CD4-positive, alpha-beta T cell treated with Interleukin-21 for 1 hour (primary cell): ENCODE measurements at regions not wholly inside any gene's neighbourhood (a gene's known extent, or its start where the extent isn't known, plus 50 kb on each side); places are given as distances from the start of the nearest gene placed in this dataset.
A peak's percentile ranks its signal among the peaks of the same experiment; 100 is the strongest.

Experiments used
- DNase-seq: peaks from one replicate; pipeline ENCODE4 v3.0.0-alpha.2; 2020

DNA sequence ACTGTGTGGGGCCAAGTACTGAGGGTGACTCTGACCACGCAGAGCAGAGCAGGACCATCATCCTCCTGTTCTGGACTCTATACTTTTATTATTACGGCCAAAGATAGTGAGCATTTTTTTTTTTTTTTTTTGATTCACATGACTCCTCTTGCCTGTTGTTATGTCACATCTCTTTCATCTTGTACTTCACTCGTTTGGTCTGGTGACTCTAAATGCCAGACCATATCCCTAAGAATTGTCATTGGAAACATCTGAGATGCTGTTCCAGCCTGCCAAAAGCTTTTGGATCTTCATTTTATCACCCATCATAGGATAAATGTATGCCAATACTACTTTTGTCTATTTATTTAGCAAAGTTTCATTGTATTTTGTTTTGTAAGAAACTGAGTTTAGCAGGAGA, 168.2 kb upstream of the RAI14 start:
- DNase-seq = no peak

DNA sequence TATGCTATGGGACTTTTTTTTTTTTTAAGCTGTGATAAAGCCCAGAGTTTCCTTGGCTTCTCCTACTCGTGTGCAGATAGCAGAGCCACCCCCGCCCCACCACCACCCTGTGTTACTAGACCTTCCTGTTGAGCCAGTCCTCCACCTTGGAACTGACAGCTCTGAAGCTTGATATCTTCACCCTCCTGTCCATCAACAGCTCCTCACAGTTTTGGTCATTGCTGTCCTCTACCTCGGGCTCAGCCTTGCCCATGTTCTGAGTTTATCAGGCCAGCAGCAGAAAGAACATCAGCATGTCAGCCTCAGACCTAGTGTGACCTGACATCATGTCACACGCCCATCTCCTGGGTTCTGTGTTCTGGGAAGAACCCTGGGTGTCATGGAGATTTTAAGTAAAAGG, 167.1 kb upstream of the RAI14 start:
- DNase-seq = no peak

DNA sequence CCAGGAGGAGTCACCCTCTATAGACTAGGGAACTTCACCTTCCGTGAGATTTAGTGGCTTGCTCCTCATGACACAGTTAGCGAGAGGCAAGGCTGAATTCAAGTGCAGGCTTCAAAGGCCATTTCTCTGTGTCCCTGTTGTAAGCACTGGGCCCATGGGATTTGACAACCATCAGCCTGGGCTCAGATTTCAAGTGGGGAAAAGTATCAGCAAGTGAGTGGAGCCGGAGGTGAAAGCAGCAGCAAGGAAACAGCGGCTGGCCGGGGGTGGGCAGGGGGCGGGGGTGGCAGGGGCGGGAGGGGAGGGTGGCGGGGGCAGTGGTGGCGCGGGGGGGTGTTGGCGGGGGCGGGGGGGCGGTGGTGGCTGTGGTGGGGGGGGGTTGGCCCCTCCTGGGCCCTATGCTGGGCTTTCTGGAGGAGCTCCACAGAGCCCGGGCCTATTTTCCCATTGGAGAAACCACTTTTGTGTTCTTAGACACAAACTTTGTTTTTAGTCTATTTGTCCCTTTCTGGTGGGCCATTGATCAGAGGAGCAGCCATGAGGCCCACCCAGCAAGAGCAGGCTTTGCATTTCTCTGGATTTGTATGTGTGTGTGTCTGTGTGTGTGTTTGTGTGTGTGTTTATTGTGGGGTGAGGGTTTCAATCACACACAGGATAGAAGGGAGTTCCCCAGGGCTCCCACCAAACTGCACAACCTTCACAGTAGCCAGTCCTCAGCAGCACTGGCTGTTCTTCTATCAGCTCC, 165.4 kb upstream of the RAI14 start:
- DNase-seq = no peak

DNA sequence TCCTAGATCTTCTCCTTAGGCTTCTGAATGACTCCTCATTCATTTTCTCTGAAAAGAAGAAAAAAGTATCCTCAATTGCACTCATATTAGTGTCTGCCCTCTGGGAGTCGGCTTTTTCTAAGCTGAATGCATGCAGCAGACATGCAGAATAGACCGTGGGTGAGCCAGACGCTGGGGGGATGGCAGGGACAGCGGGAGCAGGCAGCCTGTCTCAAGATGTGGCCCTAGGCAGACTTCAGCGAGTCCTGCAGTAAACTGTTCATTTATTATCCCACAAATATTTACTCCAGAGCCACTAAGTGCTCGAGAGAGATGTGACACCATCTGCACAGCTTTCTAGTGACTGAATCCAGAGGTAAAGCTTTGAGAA, 164.9 kb upstream of the RAI14 start:
- DNase-seq = no peak

DNA sequence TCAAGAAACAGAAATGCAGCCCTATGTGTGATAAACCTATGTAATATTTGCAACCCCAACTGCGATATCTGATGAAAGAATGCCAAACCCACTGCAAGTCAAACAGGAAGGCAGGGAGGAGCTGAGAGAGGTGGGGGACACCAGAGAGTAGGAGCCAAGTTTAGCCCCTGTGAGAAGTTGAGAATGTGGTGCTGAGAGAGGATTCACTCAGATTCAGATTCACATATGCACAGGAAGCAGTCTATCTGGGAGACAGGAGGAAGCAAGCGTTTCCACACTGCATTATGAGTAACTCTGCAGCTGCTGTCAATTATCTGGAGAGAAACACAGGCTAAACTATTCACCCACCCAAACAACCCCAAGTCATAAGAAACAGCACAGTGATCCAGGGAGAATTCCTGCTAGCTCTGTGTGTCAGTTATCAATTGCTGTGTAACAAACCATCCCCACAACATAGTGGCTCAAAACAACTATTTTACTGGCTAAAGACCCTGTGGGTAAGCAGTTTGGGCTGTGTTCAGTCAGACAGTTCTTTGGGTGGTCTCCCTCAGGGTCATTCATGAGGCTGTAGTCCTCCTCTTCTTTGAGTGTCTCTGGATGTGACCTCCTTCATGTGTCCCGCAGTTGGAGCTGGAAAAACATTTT, 161.9 kb upstream of the RAI14 start:
- peak; percentile 12 for DNase-seq

DNA sequence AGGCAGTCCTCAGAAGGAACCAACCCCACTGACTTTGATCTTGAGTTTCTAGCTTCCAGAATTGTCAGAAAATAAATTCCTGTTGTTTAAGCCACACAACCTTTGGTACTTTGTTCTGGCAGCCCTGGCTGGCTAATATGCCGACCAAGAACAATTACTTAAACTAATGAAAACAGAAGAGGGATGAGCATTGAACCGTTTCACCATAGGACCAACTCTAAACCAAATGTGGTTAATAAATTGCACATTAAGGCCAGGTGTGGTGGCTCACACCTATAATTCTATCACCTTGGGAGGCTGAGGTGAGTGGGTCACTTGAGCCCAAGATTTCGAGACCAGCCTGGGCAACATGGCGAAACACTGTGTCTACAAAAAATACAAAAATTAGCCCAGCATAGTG, 160.9 kb upstream of the RAI14 start:
- DNase-seq = no peak

DNA sequence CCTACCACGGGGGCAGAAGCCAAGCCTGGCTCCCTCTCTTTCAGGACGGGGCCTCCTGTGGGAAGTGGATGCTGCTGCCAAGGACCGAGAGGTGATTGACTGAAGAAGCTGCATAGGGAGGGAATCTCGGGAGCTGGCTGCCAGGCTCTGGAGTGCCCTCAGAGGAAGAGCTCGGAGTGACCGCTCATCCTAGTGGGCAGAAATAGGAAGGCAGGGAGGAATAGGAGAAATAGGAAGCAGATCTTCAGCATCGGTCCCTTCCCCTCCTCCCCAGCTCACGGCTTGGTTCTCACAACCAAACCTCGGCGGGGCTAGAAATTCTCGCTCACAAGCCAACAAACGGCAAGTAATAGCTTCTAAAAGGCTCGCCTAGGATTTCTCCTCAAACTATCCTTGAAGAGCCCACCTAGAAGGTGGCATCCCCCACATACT, 159.9 kb upstream of the RAI14 start:
- DNase-seq = no peak

DNA sequence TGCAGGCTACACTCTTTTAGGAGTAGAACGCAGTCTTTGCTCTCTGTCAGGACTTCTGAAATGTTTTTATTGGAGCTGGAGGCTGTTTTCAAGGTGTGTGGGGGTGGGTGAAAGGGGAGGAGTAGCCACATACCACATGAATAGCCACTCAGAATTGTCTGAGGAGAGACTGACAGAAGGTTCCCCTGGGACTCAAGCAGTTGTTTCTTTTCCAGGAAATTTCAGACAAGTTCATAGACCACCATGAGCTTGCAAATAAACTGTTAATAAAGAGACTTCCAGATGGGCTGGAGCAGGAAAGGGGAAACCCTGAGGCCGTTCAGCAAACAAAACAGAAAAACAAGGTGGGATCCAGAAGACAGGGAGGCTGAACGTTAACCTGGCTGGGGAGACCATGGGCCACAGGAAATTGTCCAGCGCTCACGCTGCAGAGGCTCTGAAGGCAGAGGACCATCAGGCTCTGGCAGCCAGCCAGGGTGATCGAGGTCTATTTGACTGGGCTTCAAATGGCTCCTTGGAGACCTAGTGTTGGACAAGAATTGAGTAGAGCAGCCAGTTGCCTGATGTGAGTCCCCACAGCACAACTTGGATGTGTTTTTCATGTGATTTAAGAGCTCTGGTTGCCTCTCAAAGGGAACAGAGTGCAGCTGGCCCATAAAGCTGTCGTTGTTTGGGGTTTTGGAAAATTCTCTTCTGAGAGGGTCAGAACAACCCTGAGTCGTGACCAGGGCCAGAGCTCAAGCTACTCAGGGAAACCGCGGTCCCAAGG, 159.2 kb upstream of the RAI14 start:
- DNase-seq = no peak

DNA sequence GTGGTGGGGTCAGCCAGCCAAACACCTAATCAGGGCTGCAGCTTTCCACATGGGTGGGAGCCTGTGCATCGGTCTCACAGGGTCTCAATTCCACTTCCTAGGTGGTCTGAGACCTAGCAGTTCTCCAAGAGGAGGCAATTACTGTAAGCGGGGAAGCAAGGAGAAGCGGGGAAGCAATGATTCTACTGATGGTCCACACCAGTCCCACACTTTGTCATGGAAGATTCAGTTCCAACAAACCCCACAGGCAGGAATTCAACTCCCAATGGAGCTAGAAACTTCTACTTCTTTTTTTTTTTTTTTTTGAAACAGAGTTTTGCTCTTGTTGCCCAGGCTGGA, 158.7 kb upstream of the RAI14 start:
- no peak for DNase-seq

DNA sequence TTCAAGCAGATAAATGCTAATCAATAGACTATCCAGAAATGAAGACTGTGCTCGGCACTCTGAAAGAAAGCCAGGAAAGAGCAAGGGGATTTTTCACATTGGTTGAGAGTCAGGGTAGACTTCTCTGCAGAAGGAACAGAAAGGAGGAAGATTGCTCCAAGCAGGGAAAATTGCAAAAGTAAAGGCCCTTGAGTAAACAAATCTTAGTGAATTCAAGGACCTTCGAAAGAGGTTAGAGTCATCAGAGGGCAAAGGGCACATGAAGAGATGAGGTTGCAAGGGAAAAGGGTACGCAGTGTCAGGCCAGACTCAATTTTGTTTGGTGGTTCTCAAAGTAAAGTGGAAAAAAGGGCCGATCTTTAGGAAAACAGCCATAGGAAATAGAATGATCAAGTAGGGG, 157.6 kb upstream of the RAI14 start:
- DNase-seq = no peak

DNA sequence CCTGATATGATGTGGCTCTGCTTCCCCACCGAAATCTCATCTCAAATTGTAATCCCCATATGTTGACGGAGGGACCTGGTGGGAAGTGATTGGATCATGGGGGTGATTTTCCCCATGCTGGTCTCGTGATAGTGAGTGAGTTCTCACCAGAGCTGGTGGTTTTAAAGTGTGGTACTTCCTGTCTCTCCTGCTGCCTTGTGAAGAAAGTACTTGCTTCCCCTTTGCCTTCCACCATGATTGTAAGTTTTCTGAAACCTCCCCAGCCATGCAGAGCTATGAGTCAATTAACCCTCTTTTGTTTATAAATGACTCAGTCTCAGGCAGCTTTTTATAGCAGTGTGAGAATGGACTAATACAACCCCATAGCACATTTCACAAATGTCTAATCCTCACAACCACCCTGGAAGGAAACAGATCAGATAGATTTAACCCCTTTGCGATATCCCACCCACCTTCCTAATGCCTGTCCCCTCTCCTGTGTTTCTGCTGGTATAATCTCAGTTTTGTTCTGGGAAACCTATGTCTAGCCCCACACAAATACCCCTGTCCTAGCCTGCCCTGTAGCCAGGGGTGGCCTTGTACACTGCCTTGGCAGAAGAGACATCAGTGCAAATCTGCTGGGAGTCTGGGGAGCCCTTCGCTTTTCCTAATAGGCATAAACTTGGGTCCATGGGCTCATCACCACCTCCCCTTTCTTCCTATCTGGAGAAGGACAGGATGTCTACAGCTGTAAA, 157.0 kb upstream of the RAI14 start:
- DNase-seq = peak; percentile 14

DNA sequence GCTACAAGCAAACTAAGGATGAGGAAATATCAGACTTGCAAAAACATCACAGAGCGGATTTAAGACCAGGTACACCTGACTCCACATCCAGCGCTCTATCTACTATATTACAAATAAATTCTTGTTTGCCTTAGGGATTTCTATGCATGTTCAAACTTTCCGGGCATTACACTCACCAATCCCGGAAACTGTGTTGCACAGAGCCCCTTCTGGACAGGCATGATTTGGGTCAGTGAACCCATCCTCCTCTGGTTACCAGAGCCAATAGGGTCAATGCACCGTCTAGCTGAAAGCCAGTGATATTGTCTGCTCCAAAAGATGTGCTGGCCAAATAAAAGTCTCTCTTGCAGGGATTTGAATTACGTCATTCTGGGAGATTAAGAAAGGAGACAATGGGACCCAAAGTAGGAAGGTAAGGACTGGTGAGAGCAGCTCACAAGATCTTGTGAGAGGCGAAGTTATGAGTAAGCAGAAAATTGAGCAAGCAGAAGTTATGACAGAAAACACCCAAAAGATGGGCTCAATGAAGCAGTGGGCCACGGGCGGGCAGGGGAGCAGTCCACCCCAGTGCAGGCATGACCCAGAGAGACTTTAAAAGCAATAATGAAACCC, 155.8 kb upstream of the RAI14 start:
- no peak for DNase-seq

DNA sequence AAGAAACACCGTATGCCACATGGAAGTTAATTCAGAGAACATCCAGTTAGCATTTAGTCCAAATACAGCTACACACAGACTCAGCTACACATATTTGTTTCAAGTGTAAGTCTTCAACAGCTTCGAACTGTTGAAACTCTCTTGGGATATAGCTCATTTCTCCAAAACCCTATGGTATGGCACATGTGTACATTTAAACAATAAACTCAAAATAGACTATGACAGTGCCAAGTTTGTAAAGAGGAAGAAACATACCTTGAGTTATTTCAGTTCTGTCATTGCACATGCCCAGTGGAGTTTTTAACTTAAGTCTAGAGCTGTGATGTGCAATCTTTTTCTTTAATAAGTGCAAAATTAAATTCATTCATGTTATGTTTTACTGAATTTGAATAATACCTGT, 155.1 kb upstream of the RAI14 start:
- DNase-seq = no peak

DNA sequence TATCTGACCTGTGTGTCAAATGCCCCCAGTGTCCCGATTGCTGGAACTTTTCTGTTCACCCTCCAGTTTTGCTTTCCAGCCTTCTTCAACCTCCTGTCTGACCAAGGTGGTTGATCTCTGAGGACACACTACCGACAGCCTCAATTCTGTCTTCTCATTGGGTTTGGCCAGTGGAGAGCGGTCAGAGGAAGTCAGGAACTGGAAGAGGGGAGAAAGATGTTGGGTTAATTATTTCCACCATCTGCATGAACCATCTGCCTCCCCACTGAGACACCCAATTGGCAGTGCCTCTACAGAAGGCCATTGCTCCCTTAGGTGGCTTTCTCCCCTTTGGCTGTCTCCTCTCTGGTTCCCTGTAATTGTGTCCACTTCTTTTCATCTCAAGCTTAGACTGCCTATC, 154.3 kb upstream of the RAI14 start:
- no peak for DNase-seq

DNA sequence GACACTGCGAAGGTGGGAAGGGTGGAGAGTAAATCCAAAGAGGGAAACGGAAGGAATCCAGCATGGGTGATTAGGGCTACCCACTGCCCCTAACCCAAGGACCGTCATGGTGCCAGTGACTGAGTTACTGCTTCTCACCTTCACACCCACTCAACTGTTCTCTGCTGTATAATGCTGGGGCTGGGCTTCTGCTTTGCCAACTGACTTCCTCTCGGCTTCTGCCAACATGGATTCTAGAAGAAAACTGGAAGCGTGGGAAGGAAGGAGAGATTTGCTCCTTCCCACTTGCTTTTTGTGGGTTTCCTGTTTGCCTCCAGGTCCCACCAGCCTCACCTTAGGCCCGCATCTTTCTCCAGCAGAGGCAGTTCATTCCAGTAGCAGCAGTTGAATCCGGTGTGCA, 153.5 kb upstream of the RAI14 start:
- DNase-seq = no peak

DNA sequence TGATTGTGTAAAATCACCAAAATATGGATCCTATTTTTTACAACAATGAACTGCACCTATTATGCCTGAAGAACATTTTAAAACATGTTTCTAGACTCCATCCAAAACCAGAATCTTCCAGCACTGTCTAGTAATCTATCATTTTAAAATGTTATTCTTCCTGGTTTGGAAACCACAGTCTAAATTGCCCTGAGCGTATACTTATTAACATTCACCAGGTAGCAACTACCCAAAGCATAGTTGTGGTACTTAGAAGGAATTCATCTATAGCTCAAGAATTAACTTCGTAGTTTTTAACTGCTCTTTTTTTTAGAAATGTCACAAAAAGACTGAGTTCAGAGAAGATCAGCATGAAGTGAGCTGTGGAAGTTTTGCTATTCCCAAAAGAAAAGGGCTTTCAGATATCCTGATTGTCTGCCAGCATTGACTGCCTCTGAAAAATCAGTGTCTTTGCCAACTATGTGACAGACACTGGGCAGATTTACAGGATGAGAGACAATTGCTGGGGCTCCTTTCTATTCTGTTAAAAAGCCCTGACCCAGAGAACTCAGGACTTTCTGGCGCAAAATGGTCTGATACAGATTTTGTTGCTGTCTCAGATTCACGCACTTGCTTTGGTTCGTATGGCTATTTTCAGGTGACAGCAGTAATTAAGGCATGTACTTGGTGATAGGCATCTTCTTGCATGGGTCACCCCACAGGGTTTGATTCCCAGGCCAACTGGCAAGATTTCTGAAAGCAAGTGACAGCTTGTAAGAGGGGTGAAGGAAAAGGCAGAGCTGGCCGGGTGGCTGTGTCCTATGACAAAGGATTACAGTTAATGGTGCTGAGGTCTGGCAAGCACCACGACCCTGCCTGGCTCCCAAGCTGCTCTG, 152.5 kb upstream of the RAI14 start:
- DNase-seq = no peak

DNA sequence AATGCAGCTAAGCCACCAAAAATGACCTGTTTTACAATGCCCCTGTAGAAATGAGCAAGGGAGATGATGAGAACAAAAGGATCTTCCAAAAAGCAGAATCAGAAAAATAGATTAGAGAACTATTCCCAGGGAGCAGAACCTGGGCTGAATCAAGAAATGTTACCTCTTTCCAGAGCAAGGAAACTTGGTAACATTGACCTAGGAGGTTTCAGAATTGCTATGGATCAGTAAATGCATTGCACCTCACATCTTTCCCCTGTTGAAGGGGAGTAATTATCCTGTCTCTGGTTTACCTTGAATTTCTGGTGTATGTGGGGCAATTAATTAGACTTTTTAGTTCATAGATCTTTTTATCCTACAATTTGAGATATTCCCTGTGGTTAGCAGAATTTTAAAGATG, 151.2 kb upstream of the RAI14 start:
- DNase-seq = no peak

DNA sequence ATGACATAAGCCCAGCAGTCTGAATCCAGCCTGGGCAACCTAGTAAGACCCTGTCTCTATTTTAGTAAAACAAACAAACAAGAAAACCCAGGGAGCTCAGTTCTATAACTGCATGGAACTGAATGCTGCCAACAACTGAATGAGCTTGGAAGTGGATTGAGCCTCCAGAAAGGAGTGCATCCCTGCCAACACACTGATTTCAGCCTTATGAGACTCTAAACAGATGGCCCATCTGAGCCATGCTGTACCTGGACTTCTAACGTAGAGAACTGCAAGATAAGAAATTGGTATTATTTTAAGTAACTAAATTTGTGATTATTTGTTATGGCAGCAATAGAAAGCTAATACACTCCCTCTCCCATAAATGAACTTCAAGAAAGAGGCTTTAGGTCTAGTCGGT, 150.4 kb upstream of the RAI14 start:
- no peak for DNase-seq

DNA sequence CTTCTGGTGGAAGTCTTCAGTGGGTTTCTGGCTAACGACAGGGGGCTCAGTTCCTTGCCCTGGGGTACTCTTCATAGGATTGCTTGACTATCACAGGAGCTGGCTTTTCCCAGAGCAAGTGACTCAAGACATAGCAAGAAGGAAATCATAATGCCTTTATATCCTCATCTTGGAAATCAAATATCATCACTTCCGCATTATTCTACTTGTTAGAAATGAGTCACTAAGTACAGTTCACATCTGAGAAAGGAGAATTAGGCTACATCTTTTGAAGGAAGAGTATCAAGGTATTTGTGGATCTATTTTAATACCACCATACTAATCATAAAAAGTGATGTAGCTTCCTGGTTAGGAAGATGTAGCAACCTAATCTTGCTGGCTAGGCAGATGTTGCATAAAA, 148.2 kb upstream of the RAI14 start:
- no peak for DNase-seq

DNA sequence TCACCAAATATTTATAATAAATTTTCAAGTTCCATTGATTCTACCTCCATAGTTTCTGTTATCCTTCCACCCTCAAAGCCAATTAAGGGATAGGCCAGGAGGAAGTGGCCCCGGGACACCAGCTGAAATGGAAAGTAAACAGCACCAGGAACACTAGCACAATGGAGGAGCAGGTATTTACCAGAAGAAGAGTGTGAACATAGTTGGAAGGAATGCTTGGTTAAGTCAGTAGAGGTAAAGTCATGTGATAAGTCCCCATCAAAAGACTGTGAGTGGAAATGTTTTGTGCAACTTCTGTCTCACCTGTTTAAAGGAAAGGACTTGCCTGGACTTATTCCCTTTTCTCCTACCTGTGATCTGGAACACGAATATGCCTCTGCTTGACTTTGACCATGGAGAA, 146.7 kb upstream of the RAI14 start:
- DNase-seq = no peak

DNA sequence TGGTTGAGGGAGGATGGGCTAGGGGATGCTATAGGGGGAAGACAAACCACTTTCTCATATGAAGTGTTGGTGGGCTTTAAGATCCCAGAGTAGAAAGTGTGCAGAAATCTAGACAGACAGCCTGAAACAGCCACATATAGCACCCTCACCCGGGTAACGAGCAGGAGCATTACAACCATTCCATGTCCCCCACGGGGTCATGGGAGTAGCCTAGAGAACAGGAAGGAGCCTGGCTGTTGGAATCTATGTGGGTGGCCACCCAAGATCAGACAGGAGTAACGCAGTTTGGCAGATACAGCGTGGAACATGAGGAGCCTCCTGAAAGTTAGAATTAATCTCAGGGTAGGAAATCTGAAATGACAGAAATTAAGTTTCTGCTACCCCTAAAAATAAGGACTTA, 146.1 kb upstream of the RAI14 start:
- no peak for DNase-seq

DNA sequence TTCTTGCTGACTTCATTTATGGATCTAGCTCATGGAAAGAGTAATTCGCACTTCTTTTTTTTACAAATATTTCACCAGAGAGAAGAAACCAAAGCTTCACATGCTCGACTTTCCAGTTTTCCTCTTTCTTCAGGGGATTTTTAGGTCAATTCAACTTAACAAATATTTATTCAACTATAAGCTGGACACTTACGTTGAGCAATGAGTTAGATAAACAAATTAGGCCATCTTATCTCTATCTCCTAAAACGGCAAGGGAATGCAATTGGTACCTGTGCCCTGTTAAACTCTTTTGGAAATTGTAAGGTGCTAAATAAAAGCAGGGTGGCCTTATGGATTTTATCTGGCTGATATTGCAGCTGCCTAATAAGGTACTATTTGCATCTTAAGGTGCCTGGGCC, 145.1 kb upstream of the RAI14 start:
- DNase-seq = no peak
